Ishikawa (cell line): ENCODE measurements at regions not wholly inside any gene's neighbourhood (a gene's known extent, or its start where the extent isn't known, plus 50 kb on each side); places are given as distances from the start of the nearest gene placed in this dataset.

Source experiments
- EP300 ChIP-seq: IDR thresholded peaks from 2 replicates; pipeline ENCODE4 v1.6.1; 2012; ENCODE audit warnings: borderline replicate concordance
- FOXM1 ChIP-seq: IDR thresholded peaks from 2 replicates; pipeline ENCODE4 v1.6.1; 2012; ENCODE audit warnings: low read depth, borderline replicate concordance
- RAD21 ChIP-seq: IDR thresholded peaks from 2 replicates; pipeline ENCODE4 v1.6.1; 2012; ENCODE audit warnings: low read depth
- TCF12 ChIP-seq: IDR thresholded peaks from 2 replicates; pipeline ENCODE4 v1.6.1; 2012; ENCODE audit warnings: low read depth

DNA sequence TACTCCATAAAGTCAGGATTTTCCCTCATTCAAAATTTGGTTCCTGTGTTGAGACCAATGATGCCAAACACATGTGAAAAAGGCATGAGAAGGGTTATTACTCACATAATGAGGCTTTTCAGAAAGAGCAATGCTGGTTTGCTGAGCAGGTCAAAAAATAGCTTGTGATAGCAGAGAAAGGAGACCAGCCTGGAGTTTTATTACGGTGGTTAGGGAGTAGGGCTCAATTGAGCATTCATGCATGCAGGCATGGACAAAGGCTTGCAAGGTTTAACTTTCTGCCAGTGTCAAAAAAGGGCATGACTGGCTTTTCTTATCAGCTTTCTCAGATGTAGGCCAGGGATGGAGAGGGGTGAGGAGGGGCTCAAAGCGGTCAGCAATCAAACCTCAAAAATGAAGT lies 628.3 kb downstream of the DNAH5 start:
- TF ChIP-seq TCF12 (no peak), EP300 (no peak), RAD21 (no peak), FOXM1 (no peak)
